ENCODE measurements at regions not wholly inside any gene's neighbourhood (a gene's known extent, or its start where the extent isn't known, plus 50 kb on each side); places are given as distances from the start of the nearest gene placed in this dataset.

- TF ChIP-seq POLR2A (IDR thresholded peaks at IDR 0.05; ENCODE audit: low read depth, low read length) = no peak
- TF ChIP-seq POLR2AphosphoS5 (IDR thresholded peaks at IDR 0.05; ENCODE audit: low read depth, low read length) = no peak
- no peak for TF ChIP-seq TAF1 (IDR thresholded peaks at IDR 0.05; ENCODE audit: low read depth, low read length)
- TF ChIP-seq PAX5 (IDR thresholded peaks at IDR 0.05; ENCODE audit: insufficient read depth, low read length, severe bottlenecking) = no peak
- TF ChIP-seq POU2F2 (IDR thresholded peaks at IDR 0.05; ENCODE audit: low read depth, low read length) = no peak
Observed at GRCh38 chr6:4362326-4362725, 227.0 kb upstream of the ECI2 start.

Data from GM12891 (cell line).